Esophagus muscularis mucosa (tissue), 4 donors: ENCODE measurements at regions not wholly inside any gene's neighbourhood (a gene's known extent, or its start where the extent isn't known, plus 50 kb on each side); places are given as distances from the start of the nearest gene placed in this dataset.

Experiments used
- DNase-seq: peaks from one replicate; pipeline ENCODE4 v3.0.0-alpha.2; 2017; ENCODE audit errors: extremely low spot score
- H3K27ac ChIP-seq, 4 donors: fragments of 200-600 bp; sonication (generic); replicated peaks in 1 of 4; 1 replicate in 3 of 4; 2 replicates in 1 of 4; pipeline ENCODE4 v1.5.1; 2016 to 2019; ENCODE audit warnings: mild to moderate bottlenecking in 1 of 4
- H3K27me3 ChIP-seq, 4 donors: fragments of 200-600 bp; sonication (generic); one replicate each; pipeline versions ENCODE4 v1.5.1 to v1.6.0; 2016 to 2019
- H3K36me3 ChIP-seq, 4 donors: fragments of 200-600 bp; sonication (generic); one replicate each; pipeline ENCODE4 v1.5.1; 2016 to 2019
- H3K4me1 ChIP-seq, 4 donors: fragments of 200-600 bp; sonication (generic); one replicate each; pipeline ENCODE4 v1.5.1; 2016 to 2019
- H3K4me3 ChIP-seq, 4 donors: fragments of 200-600 bp; sonication (generic); 1 replicate in 2 of 4; 2 replicates in 2 of 4; pipeline ENCODE4 v1.5.1; 2016 to 2019; ENCODE audit warnings: mild to moderate bottlenecking in 4 of 4, moderate library complexity in 1 of 4
- H3K9me3 ChIP-seq, 4 donors: fragments of 200-600 bp; sonication (generic); 1 replicate in 3 of 4; 2 replicates in 1 of 4; pipeline ENCODE4 v1.5.1; 2016 to 2019
- CTCF ChIP-seq, 3 experiments: fragments of 200-600 bp in 2 of 3; fragments of 450-650 bp in 1 of 3; sonication (generic) in 2 of 3; IDR thresholded peaks; one replicate each; pipeline ENCODE4 v1.5.1; 2017 to 2019; ENCODE audit warnings: antibody characterized with exemption in 3 of 3, mild to moderate bottlenecking in 2 of 3, moderate library complexity in 1 of 3
- EP300 ChIP-seq: sonication (generic); formaldehyde crosslinking; IDR thresholded peaks from one replicate; pipeline ENCODE4 v1.6.1; 2017; ENCODE audit warnings: antibody characterized with exemption
- POLR2A ChIP-seq: fragments of 450-650 bp; IDR thresholded peaks from one replicate; pipeline ENCODE4 v1.6.1; 2017; ENCODE audit warnings: antibody characterized with exemption, moderate library complexity, mild to moderate bottlenecking, low read depth
- POLR2AphosphoS5 ChIP-seq, 2 donors: sonication (generic); formaldehyde crosslinking; IDR thresholded peaks; one replicate each; pipeline ENCODE4 v1.6.1; 2017; ENCODE audit warnings: antibody characterized with exemption in 2 of 2
- WGBS: methylation state at CpG from one replicate; pipeline ENCODE4 v1.1.5; 2018; 5-methylcytosine and 5-hydroxymethylcytosine counted together
- intact Hi-C: fragments of 100-400 bp; cut with DNase I; formaldehyde crosslinking; loops from one replicate; pipeline ENCODE4 v1.15.1; 2023

GRCh38 chr16:35746281-35746962, 2287.0 kb downstream of the TP53TG3F start:
- no peak for TF ChIP-seq POLR2AphosphoS5 (IDR thresholded peaks at IDR 0.05)
- WGBS = 95% methylated on average over 14 of the region's 17 CpGs
- Histone ChIP-seq H3K4me3 (no peak overlapping the region), H3K27me3 (no peaks in the 10 kb centered on the region), H3K4me1 (no peaks in the 10 kb centered on the region), H3K9me3 (peaks cover 0 to 40% (median 12%) of the 10 kb centered on the region in 4 donors), H3K27ac (no peak overlapping the region), H3K36me3 (no peaks in the 10 kb centered on the region)
- intact Hi-C loops = loop anchor here (10.0 kb wide), 1 partner anchor 72 kb away; no protein-coding TSS in a partner anchor
- DNase-seq = peak; percentile 86

DNA sequence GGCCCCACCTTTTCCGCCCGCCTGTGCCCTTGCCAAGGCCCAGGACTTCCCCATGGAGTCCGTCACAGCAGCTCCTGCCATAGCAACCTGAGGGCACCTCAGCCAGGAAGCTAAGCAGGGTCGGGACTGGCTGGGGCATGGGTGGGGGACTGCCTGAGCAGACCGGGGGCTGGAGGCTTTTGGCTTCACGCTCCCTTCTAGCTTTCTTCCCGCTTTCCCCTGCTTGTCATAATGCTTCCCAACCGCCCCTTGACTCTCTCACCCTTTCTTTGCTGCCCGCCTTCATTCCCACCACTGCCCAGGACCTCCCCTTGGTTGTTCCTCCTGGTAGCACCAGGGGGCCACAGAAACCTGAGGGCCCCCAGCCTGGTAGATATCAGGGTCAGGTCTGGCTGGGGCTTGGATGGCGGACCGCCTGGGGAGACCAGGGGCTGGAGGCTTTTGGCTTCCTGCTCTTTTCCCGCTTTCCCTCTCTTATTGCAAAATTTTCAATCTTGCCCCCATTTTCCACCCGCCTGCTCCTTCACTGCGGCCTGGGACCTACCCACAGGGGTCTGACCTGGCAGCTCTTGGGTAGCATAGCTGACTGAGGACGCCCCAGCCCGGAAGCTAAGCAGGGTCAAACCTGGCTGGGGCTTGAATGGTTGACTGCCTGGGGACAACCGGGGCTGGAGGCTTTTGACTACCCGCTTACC, 2287.7 kb downstream of the TP53TG3F start:
- H3K4me1 ChIP-seq = no peaks in the 10 kb centered on the region
- DNase-seq = peak; percentile 60
- WGBS = 92% methylated on average over 16 of the region's 18 CpGs
- no peak overlapping the region for H3K27ac ChIP-seq
- no peaks in the 10 kb centered on the region for H3K36me3 ChIP-seq
- peaks cover 0 to 45% (median 12%) of the 10 kb centered on the region in 4 donors for H3K9me3 ChIP-seq
- H3K4me3 ChIP-seq = no peak overlapping the region
- H3K27me3 ChIP-seq = no peaks in the 10 kb centered on the region
- intact Hi-C loops = loop anchor here (10.0 kb wide), 1 partner anchor 72 kb away; no protein-coding TSS in a partner anchor
- TF ChIP-seq EP300 (no peak), CTCF (IDR thresholded peaks at IDR 0.05) (no peak), POLR2A (no peak), POLR2AphosphoS5 (IDR thresholded peaks at IDR 0.05) (no peak)

- 86% methylated on average over 14 of the region's 17 CpGs for WGBS
- TF ChIP-seq CTCF (IDR thresholded peaks at IDR 0.05) = no peak
- TF ChIP-seq POLR2AphosphoS5 (IDR thresholded peaks at IDR 0.05) = no peak
- TF ChIP-seq EP300 = no peak
- peak; percentile 82 for DNase-seq
These were observed 2288.4 kb downstream of the TP53TG3F start for GRCh38 chr16:35747658-35748455.

DNA sequence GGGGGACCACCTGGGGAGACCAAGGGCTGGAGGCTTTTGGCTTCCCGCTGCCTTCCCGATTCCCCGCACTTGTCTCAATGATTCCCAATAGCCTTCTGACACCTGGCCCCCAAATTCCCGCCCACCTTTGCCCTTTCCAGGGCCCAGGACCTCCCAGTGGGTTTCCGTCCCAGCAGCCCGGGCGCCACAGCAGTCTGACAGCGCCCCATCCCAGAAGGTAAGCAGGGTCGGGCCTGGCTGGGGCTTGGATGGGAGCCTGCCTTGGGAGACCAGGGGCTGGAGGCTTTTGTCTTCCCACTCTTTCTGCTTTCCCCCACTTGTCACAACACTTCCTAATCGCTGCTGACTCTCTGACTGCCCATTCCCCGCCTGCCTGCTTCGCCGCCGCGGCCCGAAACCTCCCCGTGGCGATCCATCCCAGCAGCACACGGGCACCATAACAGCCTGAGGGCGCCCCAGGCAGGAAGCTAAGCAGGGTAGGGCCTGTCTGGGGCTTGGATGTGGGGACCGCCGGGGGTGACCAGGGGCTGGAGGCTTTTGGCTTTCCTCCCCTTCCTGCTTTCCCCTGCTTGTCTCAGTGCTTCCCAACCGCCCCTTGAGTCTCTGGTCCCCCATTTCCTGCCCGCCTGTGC, 2289.3 kb downstream of the TP53TG3F start:
- H3K4me3 ChIP-seq = no peak overlapping the region
- DNase-seq = no peak
- no peak overlapping the region for H3K27ac ChIP-seq
- H3K9me3 ChIP-seq = peaks cover 0 to 40% (median 12%) of the 10 kb centered on the region in 4 donors
- no peaks in the 10 kb centered on the region for H3K27me3 ChIP-seq
- TF ChIP-seq POLR2A = no peak
- no peak for TF ChIP-seq EP300
- TF ChIP-seq CTCF (IDR thresholded peaks at IDR 0.05) = no peak
- TF ChIP-seq POLR2AphosphoS5 (IDR thresholded peaks at IDR 0.05) = no peak
- intact Hi-C loops = loop anchor here (10.0 kb wide), 1 partner anchor 74 kb away; no protein-coding TSS in a partner anchor
- 86% methylated on average over 24 of the region's 24 CpGs for WGBS
- no peaks in the 10 kb centered on the region for H3K4me1 ChIP-seq
- H3K36me3 ChIP-seq = no peaks in the 10 kb centered on the region

More at GRCh38 chr16:35747658-35748455, 2288.4 kb downstream of the TP53TG3F start:
- no peak overlapping the region for H3K4me3 ChIP-seq
- H3K27ac ChIP-seq = no peak overlapping the region
- peaks cover 0 to 43% (median 12%) of the 10 kb centered on the region in 4 donors for H3K9me3 ChIP-seq
- no peaks in the 10 kb centered on the region for H3K4me1 ChIP-seq
- H3K36me3 ChIP-seq = no peaks in the 10 kb centered on the region
- intact Hi-C loops = loop anchor here (10.0 kb wide), 1 partner anchor 73 kb away; no protein-coding TSS in a partner anchor
- no peaks in the 10 kb centered on the region for H3K27me3 ChIP-seq
